ENCODE measurements at regions not wholly inside any gene's neighbourhood (a gene's known extent, or its start where the extent isn't known, plus 50 kb on each side); places are given as distances from the start of the nearest gene placed in this dataset.

- CTCF ChIA-PET (ENCODE audit: unreplicated experiment): no interaction called here
- no peak for DNase-seq (ENCODE audit: low spot score)
- POLR2A ChIA-PET: no interaction called here
Observed at GRCh38 chr18:72601481-72601880, 57.3 kb upstream of the CBLN2 start.

More at GRCh38 chr18:72601481-72601880, 57.3 kb upstream of the CBLN2 start:
- Histone ChIP-seq H3K4me3 (ENCODE audit: low read depth, low read length, poor library complexity, severe bottlenecking) (no peak overlapping the region), H3K27ac (ENCODE audit: low read depth, low read length, poor library complexity, severe bottlenecking) (no peak overlapping the region), H3K9me2 (ENCODE audit: insufficient read depth, low read length) (no peaks in the 10 kb centered on the region), H3K36me3 (ENCODE audit: insufficient read depth, low read length) (no peaks in the 10 kb centered on the region), H3K4me1 (ENCODE audit: insufficient read depth, low read length, poor library complexity, severe bottlenecking) (no peaks in the 10 kb centered on the region), H2AFZ (ENCODE audit: low read length) (no peak overlapping the region), H4K20me1 (ENCODE audit: insufficient read depth, low read length) (no peaks in the 10 kb centered on the region), H3K9me3 (ENCODE audit: low read length) (no peaks in the 10 kb centered on the region), H3K79me2 (ENCODE audit: insufficient read depth, low read depth, low read length) (no peaks in the 10 kb centered on the region), H3K4me2 (ENCODE audit: low read length) (no peak overlapping the region)
- TF ChIP-seq EZH2phosphoT487 (IDR thresholded peaks at IDR 0.05; ENCODE audit: borderline replicate concordance, low read depth, low read length): no peak
- no peak for TF ChIP-seq CTCF (conservative IDR thresholded peaks at IDR 0.05; ENCODE audit: low read length)
- intact Hi-C loops (cut with micrococcal nuclease; ENCODE audit: unreplicated experiment): no loop called here
- no TSS peak for BruUV-seq (replicated peaks)

Data from OCI-LY7 (cell line).